GM21529 (cell line): ENCODE measurements at regions not wholly inside any gene's neighbourhood (a gene's known extent, or its start where the extent isn't known, plus 50 kb on each side); places are given as distances from the start of the nearest gene placed in this dataset.
A peak's percentile ranks its signal among the peaks of the same experiment; 100 is the strongest.
"Not testable (repeated sequence)": the region's sequence is repeated elsewhere in the genome, so short reads cannot be mapped to it uniquely, and the experiment has no call there.

Experiments used
- ATAC-seq: cut with Tn5 transposase; IDR thresholded peaks from one replicate; pipeline ENCODE4 v1.9.1; 2021; ENCODE audit not compliant: unreplicated experiment

- no peak for ATAC-seq
Measured at GRCh38 chr9:88917375-88917774, 73.9 kb upstream of the S1PR3 start.

GRCh38 chr9:88918537-88918936 lies 72.7 kb upstream of the S1PR3 start:
- not testable (repeated sequence) for ATAC-seq

GRCh38 chr9:88920645-88921044 lies 70.6 kb upstream of the S1PR3 start:
- ATAC-seq: no peak

- ATAC-seq: peak; percentile 81
Measured at GRCh38 chr9:88922091-88922490, 69.2 kb upstream of the S1PR3 start.

- no peak for ATAC-seq
Measured at GRCh38 chr9:88923092-88923491, 68.2 kb upstream of the S1PR3 start.

GRCh38 chr9:88923653-88924288 lies 67.5 kb upstream of the S1PR3 start:
- no peak for ATAC-seq

GRCh38 chr9:88925481-88925880 lies 65.8 kb upstream of the S1PR3 start:
- no peak for ATAC-seq

GRCh38 chr9:88926781-88927505 lies 64.3 kb upstream of the S1PR3 start:
- ATAC-seq: no peak

GRCh38 chr9:88927510-88927909 lies 63.8 kb upstream of the S1PR3 start:
- ATAC-seq: peak; percentile 77

- no peak for ATAC-seq
Measured at GRCh38 chr9:88930716-88931115, 60.6 kb upstream of the S1PR3 start.

GRCh38 chr9:88932766-88933165 lies 58.5 kb upstream of the S1PR3 start:
- no peak for ATAC-seq

GRCh38 chr9:88933607-88934379 lies 57.5 kb upstream of the S1PR3 start:
- no peak for ATAC-seq

GRCh38 chr9:88934876-88935535 lies 56.3 kb upstream of the S1PR3 start:
- no peak for ATAC-seq

GRCh38 chr9:88936132-88936531 lies 55.1 kb upstream of the S1PR3 start:
- ATAC-seq: no peak

- no peak for ATAC-seq
Measured at GRCh38 chr9:88936668-88937067, 54.6 kb upstream of the S1PR3 start.

GRCh38 chr9:88937248-88937647 lies 54.0 kb upstream of the S1PR3 start:
- ATAC-seq: no peak

- no peak for ATAC-seq
Measured at GRCh38 chr9:88938189-88938588, 53.1 kb upstream of the S1PR3 start.
